22Rv1 (cell line): ENCODE measurements at regions not wholly inside any gene's neighbourhood (a gene's known extent, or its start where the extent isn't known, plus 50 kb on each side); places are given as distances from the start of the nearest gene placed in this dataset.

Experiments used
- H3K27ac ChIP-seq: fragments of 450-650 bp; 2 replicates; pipeline ENCODE4 v1.5.1; 2017
- ZFX ChIP-seq: fragments of 450-650 bp; IDR thresholded peaks from 2 replicates; pipeline ENCODE4 v1.6.1; 2017; ENCODE audit warnings: antibody characterized with exemption, borderline replicate concordance
- TF ChIP-seq, protein P1 (sequence below): fragments of 450-650 bp; IDR thresholded peaks from 2 replicates; pipeline ENCODE4 v1.5.1; 2017; ENCODE audit warnings: mild to moderate bottlenecking

DNA sequence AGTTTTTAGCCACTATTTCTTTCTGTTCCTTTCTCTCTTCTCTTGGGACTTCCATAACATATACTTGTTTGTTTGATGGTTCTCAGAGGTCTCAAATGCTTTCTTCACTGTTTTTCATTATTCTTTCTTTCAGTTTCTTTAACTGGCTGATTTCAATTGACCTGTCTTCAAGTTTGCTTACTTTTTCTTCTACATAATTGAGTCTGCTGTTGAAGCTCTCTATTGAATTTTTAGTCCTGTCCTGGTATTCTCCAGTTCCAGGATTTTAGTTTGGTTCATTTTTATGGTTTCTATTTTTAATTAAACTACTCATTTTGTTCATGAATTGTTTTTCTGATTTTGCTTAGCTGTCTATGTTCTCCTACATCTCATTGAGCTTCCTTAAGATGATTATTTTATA lies 1305.3 kb upstream of the CELF2 start:
- TF ChIP-seq ZFX, result no peak
- TF ChIP-seq, protein P1, sequence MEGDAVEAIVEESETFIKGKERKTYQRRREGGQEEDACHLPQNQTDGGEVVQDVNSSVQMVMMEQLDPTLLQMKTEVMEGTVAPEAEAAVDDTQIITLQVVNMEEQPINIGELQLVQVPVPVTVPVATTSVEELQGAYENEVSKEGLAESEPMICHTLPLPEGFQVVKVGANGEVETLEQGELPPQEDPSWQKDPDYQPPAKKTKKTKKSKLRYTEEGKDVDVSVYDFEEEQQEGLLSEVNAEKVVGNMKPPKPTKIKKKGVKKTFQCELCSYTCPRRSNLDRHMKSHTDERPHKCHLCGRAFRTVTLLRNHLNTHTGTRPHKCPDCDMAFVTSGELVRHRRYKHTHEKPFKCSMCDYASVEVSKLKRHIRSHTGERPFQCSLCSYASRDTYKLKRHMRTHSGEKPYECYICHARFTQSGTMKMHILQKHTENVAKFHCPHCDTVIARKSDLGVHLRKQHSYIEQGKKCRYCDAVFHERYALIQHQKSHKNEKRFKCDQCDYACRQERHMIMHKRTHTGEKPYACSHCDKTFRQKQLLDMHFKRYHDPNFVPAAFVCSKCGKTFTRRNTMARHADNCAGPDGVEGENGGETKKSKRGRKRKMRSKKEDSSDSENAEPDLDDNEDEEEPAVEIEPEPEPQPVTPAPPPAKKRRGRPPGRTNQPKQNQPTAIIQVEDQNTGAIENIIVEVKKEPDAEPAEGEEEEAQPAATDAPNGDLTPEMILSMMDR, result no peak
- H3K27ac ChIP-seq, result no peak overlapping the region

DNA sequence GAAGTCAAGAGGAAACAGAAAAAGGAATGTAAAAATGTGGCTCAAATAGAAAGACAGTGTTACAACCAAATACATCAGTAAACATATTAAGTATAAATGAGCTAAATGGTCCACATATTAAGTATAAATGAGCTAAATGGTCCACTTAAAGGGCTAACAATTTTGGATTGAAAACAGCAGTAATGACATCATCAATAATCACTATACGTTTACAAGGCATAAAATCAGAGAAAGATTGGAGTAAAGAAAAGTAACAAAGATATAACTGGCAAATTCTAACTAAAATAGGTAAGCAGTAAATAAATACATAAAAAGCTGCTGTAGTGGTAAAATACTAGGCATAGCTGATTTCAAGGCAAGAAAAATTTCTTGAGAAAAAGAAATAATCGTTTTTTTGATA lies 1298.4 kb upstream of the CELF2 start:
- TF ChIP-seq, protein P1, result no peak
- TF ChIP-seq ZFX, result no peak
- H3K27ac ChIP-seq, result no peak overlapping the region

DNA sequence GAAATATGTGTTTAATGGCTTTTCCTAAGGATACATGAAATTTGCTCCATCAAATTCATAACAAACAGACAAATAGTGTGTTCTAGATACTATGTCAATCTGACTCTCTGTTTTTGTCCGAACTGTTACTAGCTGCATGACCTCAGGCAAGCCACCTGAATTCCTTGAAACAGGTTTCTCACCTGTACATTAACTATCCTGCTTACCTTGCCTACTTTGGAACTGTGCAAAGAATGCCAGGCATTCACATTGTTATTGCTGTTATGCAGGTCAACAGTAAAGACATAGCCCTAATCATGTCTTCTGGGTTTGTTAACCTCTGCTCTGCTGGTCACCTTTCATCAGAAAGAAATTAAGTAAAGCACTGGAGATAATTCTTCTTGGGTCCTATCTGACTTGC lies 1283.9 kb upstream of the CELF2 start:
- no peak overlapping the region for H3K27ac ChIP-seq
- TF ChIP-seq, protein P1, result no peak
- no peak for TF ChIP-seq ZFX

DNA sequence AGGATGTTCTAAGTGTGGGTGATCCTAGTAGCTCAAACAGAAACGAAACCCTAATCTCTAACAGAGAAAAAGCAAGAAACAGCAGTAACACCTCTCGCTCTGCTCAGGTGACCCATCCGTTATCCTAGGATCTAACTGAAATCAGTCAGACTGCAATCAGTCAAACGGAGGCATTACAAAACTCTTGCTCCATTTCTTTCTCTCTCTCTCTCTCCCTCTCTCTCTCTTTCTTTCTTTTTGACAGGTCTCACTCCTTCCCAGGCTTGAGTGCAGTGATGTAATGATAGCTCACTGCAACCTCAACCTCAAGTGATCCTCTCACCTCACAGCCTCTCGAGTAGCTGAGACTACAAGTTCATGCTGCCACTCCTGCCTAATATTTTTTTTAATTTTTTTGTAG lies 1283.5 kb upstream of the CELF2 start:
- TF ChIP-seq ZFX, result no peak
- TF ChIP-seq, protein P1, result no peak
- no peak overlapping the region for H3K27ac ChIP-seq

DNA sequence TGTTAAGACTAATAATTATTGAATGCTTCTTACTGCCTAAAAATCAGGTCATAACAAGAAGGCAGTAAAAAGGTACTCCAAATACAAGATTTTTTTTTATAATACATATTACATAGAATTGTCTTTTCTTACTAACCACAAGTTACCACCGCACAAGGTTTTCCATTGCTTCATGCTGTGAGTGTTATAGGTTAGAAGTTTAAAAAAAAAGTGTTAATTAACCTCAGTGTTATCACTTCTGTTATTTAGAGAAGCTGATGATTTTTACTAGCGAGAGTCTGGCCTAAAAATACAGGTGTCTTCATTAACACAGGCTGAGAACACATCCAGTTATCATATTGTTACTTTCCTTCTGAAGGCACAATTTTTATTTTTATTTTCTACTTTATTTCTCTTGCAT lies 1281.9 kb upstream of the CELF2 start:
- no peak for TF ChIP-seq ZFX
- TF ChIP-seq, protein P1, result no peak

DNA sequence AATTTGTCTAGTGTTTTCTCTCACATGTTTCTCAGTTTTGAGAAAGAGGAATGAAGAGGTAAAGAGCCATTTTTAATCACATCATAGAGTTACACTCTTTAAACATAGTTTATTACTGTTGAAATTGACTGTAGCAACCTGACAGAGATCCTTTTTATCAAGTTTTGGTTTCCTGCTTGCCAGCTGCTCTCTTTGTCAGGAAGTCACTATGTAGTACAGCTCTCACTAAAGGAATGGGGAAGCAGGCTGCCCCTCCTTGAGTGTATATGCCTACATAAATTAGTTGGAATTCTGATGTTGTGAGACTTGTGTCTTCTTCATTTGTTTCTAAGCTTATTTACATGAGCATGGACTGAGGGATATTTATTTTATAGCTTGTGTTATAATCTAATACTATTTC lies 1274.0 kb upstream of the CELF2 start:
- H3K27ac ChIP-seq, result no peak overlapping the region
- TF ChIP-seq, protein P1, result 0 out of 2 replicates have a peak, but pooled peaks have one; percentile 3
- no peak for TF ChIP-seq ZFX

More for the DNA sequence above, 1281.9 kb upstream of the CELF2 start:
- H3K27ac ChIP-seq, result no peak overlapping the region

DNA sequence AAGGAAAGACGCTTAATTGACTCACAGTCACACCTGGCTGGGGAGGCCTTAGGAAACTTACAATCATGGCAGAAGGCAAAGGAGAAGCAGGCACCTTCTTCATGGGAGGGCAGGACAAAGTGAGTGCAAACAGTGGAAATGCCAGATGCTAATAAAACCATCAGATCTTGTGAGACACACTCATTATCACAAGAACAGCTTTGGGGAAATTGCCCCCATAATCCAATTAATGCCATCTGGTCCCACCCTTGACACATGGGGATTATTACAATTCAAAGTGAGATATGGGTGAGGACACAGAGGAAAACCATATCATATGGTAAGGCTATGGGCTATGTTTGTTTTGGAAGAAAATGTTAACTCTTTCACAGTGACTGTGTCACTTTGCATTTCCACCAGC lies 1272.5 kb upstream of the CELF2 start:
- H3K27ac ChIP-seq, result no peak overlapping the region
- no peak for TF ChIP-seq ZFX
- TF ChIP-seq, protein P1, result no peak
